GM23338 (cell line): ENCODE measurements at regions not wholly inside any gene's neighbourhood (a gene's known extent, or its start where the extent isn't known, plus 50 kb on each side); places are given as distances from the start of the nearest gene placed in this dataset.

ENCODE experiments used
- ATAC-seq: fragments of 200-7000 bp; cut with Tn5 transposase; 3 replicates; pipeline ENCODE4 v1.9.1; 2020
- DNase-seq: peaks from one replicate; pipeline ENCODE4 v3.0.0-alpha.2; 2015; ENCODE audit warnings: low spot score
- H2AFZ ChIP-seq: fragments of 200-600 bp; sonication (generic); 2 replicates; pipeline ENCODE4 v1.8.0; 2016; ENCODE audit warnings: antibody characterized with exemption, mild to moderate bottlenecking, moderate library complexity
- H3F3A ChIP-seq: fragments of 200-600 bp; sonication (generic); replicated peaks from 2 replicates; pipeline ENCODE4 v1.8.0; 2017; ENCODE audit warnings: antibody characterized with exemption, mixed run types, low read depth
- H3K27ac ChIP-seq: fragments of 200-600 bp; sonication (generic); 2 replicates; pipeline ENCODE4 v1.6.1; 2016; ENCODE audit warnings: low read depth
- H3K27me3 ChIP-seq: fragments of 200-600 bp; sonication (generic); 2 replicates; pipeline ENCODE4 v1.8.0; 2016; ENCODE audit warnings: mild to moderate bottlenecking, mixed run types, moderate library complexity; ENCODE audit not compliant: insufficient read depth
- H3K36me3 ChIP-seq: fragments of 200-600 bp; sonication (generic); 2 replicates; pipeline ENCODE4 v1.8.0; 2016; ENCODE audit warnings: mild to moderate bottlenecking; ENCODE audit not compliant: insufficient read depth
- H3K4me1 ChIP-seq: fragments of 200-600 bp; sonication (generic); 2 replicates; pipeline ENCODE4 v1.8.0; 2016; ENCODE audit warnings: mild to moderate bottlenecking, moderate library complexity; ENCODE audit not compliant: insufficient read depth
- H3K4me2 ChIP-seq: fragments of 200-600 bp; sonication (generic); 2 replicates; pipeline ENCODE4 v1.7.1; 2017; ENCODE audit warnings: mixed run types
- H3K4me3 ChIP-seq: fragments of 200-600 bp; sonication (generic); 2 replicates; pipeline ENCODE4 v1.6.1; 2016; ENCODE audit warnings: mixed run types
- H3K79me2 ChIP-seq: fragments of 200-600 bp; sonication (generic); replicated peaks from 2 replicates; pipeline ENCODE4 v1.8.0; 2017; ENCODE audit warnings: mild to moderate bottlenecking; ENCODE audit not compliant: insufficient read depth
- H3K9me2 ChIP-seq: fragments of 200-600 bp; sonication (generic); 2 replicates; pipeline ENCODE4 v1.8.0; 2017; ENCODE audit not compliant: insufficient read depth
- H4K20me1 ChIP-seq: fragments of 200-600 bp; sonication (generic); replicated peaks from 2 replicates; pipeline ENCODE4 v1.8.0; 2017; ENCODE audit warnings: mild to moderate bottlenecking; ENCODE audit not compliant: insufficient read depth
- H3K27ac Mint-ChIP-seq: 2 replicates; pipeline ENCODE4 v1.8.0; 2020; ENCODE audit warnings: inconsistent platforms, mild to moderate bottlenecking, moderate library complexity, mixed read lengths
- H3K27me3 Mint-ChIP-seq: 3 replicates; pipeline ENCODE4 v1.8.0; 2022; ENCODE audit warnings: low read depth, mild to moderate bottlenecking, moderate library complexity, mixed read lengths, inconsistent platforms; ENCODE audit not compliant: insufficient read depth, poor library complexity
- H3K36me3 Mint-ChIP-seq: 3 replicates; pipeline ENCODE4 v1.8.0; 2021; ENCODE audit warnings: low read depth, mild to moderate bottlenecking, inconsistent platforms, moderate library complexity, mixed read lengths
- H3K4me1 Mint-ChIP-seq: 3 replicates; pipeline ENCODE4 v1.8.0; 2020; ENCODE audit warnings: mild to moderate bottlenecking, inconsistent platforms, mixed read lengths
- H3K4me3 Mint-ChIP-seq: 3 replicates; pipeline ENCODE4 v1.8.0; 2021; ENCODE audit warnings: moderate library complexity, mild to moderate bottlenecking, inconsistent platforms, mixed read lengths
- H3K9me3 Mint-ChIP-seq: 3 replicates; pipeline ENCODE4 v1.8.0; 2020; ENCODE audit warnings: moderate library complexity, mild to moderate bottlenecking, inconsistent platforms, mixed read lengths
- CREB1 ChIP-seq: fragments of 250-450 bp; sonication (Bioruptor Pico); IDR thresholded peaks from 2 replicates; pipeline ENCODE4 v1.5.0; 2020; ENCODE audit warnings: low read depth, mild to moderate bottlenecking, moderate library complexity
- CTCF ChIP-seq, 2 experiments: fragments of 200-600 bp in 1 of 2; sonication (generic) in 1 of 2; conservative IDR thresholded peaks; 2 replicates each; pipeline versions ENCODE4 v1.5.1 to v1.6.1; 2016 to 2017; ENCODE audit warnings: antibody characterized with exemption in 2 of 2, low read depth in 2 of 2, mild to moderate bottlenecking in 2 of 2, moderate library complexity in 1 of 2
- ETS1 ChIP-seq: IDR thresholded peaks from 2 replicates; pipeline ENCODE4 v1.6.1; 2016; ENCODE audit warnings: antibody characterized with exemption
- EZH2 ChIP-seq: fragments of 200-600 bp; sonication (generic); IDR thresholded peaks from one replicate; pipeline ENCODE4 v1.8.0; 2017; ENCODE audit warnings: antibody characterized with exemption, mild to moderate bottlenecking, low read depth; ENCODE audit not compliant: unreplicated experiment
- EZH2phosphoT487 ChIP-seq: fragments of 200-600 bp; sonication (generic); IDR thresholded peaks from one replicate; pipeline ENCODE4 v1.8.1; 2018; ENCODE audit warnings: antibody characterized with exemption; ENCODE audit not compliant: unreplicated experiment
- JUNB ChIP-seq: IDR thresholded peaks from one replicate; pipeline ENCODE4 v1.6.1; 2016; ENCODE audit warnings: antibody characterized with exemption; ENCODE audit not compliant: unreplicated experiment
- NANOG ChIP-seq: IDR thresholded peaks from 2 replicates; pipeline ENCODE4 v1.6.1; 2016; ENCODE audit warnings: antibody characterized with exemption, borderline replicate concordance
- POLR2AphosphoS5 ChIP-seq: IDR thresholded peaks from 2 replicates; pipeline ENCODE4 v1.6.1; 2016; ENCODE audit warnings: antibody characterized with exemption, low read depth
- REST ChIP-seq: IDR thresholded peaks from one replicate; pipeline ENCODE4 v1.6.1; 2018; ENCODE audit warnings: antibody characterized with exemption; ENCODE audit not compliant: unreplicated experiment
- STAT1 ChIP-seq: IDR thresholded peaks from one replicate; pipeline ENCODE4 v1.6.1; 2016; ENCODE audit warnings: antibody characterized with exemption; ENCODE audit not compliant: unreplicated experiment
- ZNF114 ChIP-seq: fragments of 250-450 bp; sonication (Bioruptor Pico); IDR thresholded peaks from 2 replicates; pipeline ENCODE4 v1.5.0; 2020; ENCODE audit warnings: mild to moderate bottlenecking, moderate library complexity
- ZNF331 ChIP-seq: fragments of 250-450 bp; sonication (Bioruptor Pico); IDR thresholded peaks from 2 replicates; pipeline ENCODE4 v1.5.0; 2020; ENCODE audit warnings: low read depth, mild to moderate bottlenecking, moderate library complexity
- ZNF462 ChIP-seq: fragments of 250-450 bp; sonication (Bioruptor Pico); IDR thresholded peaks from 2 replicates; pipeline ENCODE4 v1.5.0; 2020; ENCODE audit warnings: mild to moderate bottlenecking, moderate library complexity

- no peaks in the 10 kb centered on the region for H3K4me1 Mint-ChIP-seq
- H3K27ac ChIP-seq = no peak overlapping the region
- no peaks in the 10 kb centered on the region for H4K20me1 ChIP-seq
- no peaks in the 10 kb centered on the region for H3K36me3 ChIP-seq
- no peaks in the 10 kb centered on the region for H3K27me3 Mint-ChIP-seq
- no peak overlapping the region for H3K4me2 ChIP-seq
- no peaks in the 10 kb centered on the region for H3K36me3 Mint-ChIP-seq
- no peak overlapping the region for H3K4me3 Mint-ChIP-seq
- H3K4me1 ChIP-seq = no peaks in the 10 kb centered on the region
- no peak overlapping the region for H3K27ac Mint-ChIP-seq
- H3K27me3 ChIP-seq = no peaks in the 10 kb centered on the region
- peaks cover 2% of the 10 kb centered on the region; the same call in 1 of the 2 replicates for H3K9me2 ChIP-seq
- ATAC-seq = no peak
- H3K9me3 Mint-ChIP-seq = peaks cover 4% of the 10 kb centered on the region; the same call in 1 of the 3 replicates
- H3K4me3 ChIP-seq = no peak overlapping the region
- TF ChIP-seq JUNB = no peak
- no peak for TF ChIP-seq POLR2AphosphoS5
- no peak for TF ChIP-seq CTCF (conservative IDR thresholded peaks at IDR 0.05; ENCODE audit: low read depth in 2 of 2)
- TF ChIP-seq EZH2 = no peak
- no peak for TF ChIP-seq ZNF331
- no peak for TF ChIP-seq STAT1
- TF ChIP-seq CREB1 (CRISPR knock-in tag) = no peak
- no peak for TF ChIP-seq EZH2phosphoT487
- TF ChIP-seq REST = no peak
- TF ChIP-seq ZNF114 (CRISPR knock-in tag) = no peak
- no peak for TF ChIP-seq ZNF462 (CRISPR knock-in tag)
- TF ChIP-seq NANOG = no peak
- no peak for TF ChIP-seq ETS1
- H2AFZ ChIP-seq = no peak overlapping the region
- no peaks in the 10 kb centered on the region for H3K79me2 ChIP-seq
- no peak for DNase-seq
- H3F3A ChIP-seq = no peaks in the 10 kb centered on the region
Observed at GRCh38 chr6:86793649-86794048, 143.7 kb upstream of the HTR1E start.
